Smooth muscle cell (in vitro differentiated cells): ENCODE measurements at regions not wholly inside any gene's neighbourhood (a gene's known extent, or its start where the extent isn't known, plus 50 kb on each side); places are given as distances from the start of the nearest gene placed in this dataset.

ENCODE experiments used
- DNase-seq: peaks from one replicate; lab custom pipeline; 2025; ENCODE audit not compliant: unreplicated experiment; lab: John Stamatoyannopoulos, UW
- H2AFZ ChIP-seq: fragments of 200-600 bp; sonication (generic); 2 replicates; pipeline ENCODE4 v1.6.0; 2016; ENCODE audit warnings: antibody characterized with exemption, low read depth, mild to moderate bottlenecking
- H3F3A ChIP-seq: fragments of 200-600 bp; sonication (generic); 2 replicates; pipeline ENCODE4 v1.6.0; 2017; ENCODE audit warnings: antibody characterized with exemption, low read depth
- H3K27ac ChIP-seq: fragments of 200-600 bp; sonication (generic); 2 replicates; pipeline ENCODE4 v1.5.1; 2016; ENCODE audit warnings: low read depth, mild to moderate bottlenecking
- H3K27me3 ChIP-seq: fragments of 200-600 bp; sonication (generic); 2 replicates; pipeline ENCODE4 v1.6.1; 2016; ENCODE audit warnings: low read depth, mild to moderate bottlenecking
- H3K36me3 ChIP-seq: fragments of 200-600 bp; sonication (generic); 2 replicates; pipeline ENCODE4 v1.5.1; 2016; ENCODE audit warnings: low read depth
- H3K4me1 ChIP-seq: fragments of 200-600 bp; sonication (generic); 2 replicates; pipeline ENCODE4 v1.5.1; 2016; ENCODE audit warnings: low read depth
- H3K4me2 ChIP-seq: fragments of 200-600 bp; sonication (generic); 2 replicates; pipeline ENCODE4 v1.6.0; 2016; ENCODE audit warnings: mild to moderate bottlenecking
- H3K4me3 ChIP-seq: fragments of 200-600 bp; sonication (generic); 2 replicates; pipeline ENCODE4 v1.5.1; 2016; ENCODE audit warnings: mild to moderate bottlenecking
- H3K79me2 ChIP-seq: fragments of 200-600 bp; sonication (generic); 2 replicates; pipeline ENCODE4 v1.6.0; 2016; ENCODE audit warnings: low read depth, mild to moderate bottlenecking
- H3K9ac ChIP-seq: fragments of 200-600 bp; sonication (generic); 2 replicates; pipeline ENCODE4 v1.6.0; 2016; ENCODE audit warnings: low read depth
- H3K9me3 ChIP-seq: fragments of 200-600 bp; sonication (generic); replicated peaks from 2 replicates; pipeline ENCODE4 v1.5.1; 2016; ENCODE audit warnings: low read depth
- H4K20me1 ChIP-seq: fragments of 200-600 bp; sonication (generic); 2 replicates; pipeline ENCODE4 v1.6.0; 2016; ENCODE audit warnings: low read depth
- WGBS: methylation state at CpG from one replicate; pipeline ENCODE4 v1.1.7; 2016; ENCODE audit warnings: low lambda C conversion rate; 5-methylcytosine and 5-hydroxymethylcytosine counted together
- TF ChIP-seq, protein P1 (sequence below): fragments of 200-600 bp; sonication (generic); IDR thresholded peaks from 2 replicates; pipeline ENCODE4 v1.5.1; 2017; ENCODE audit warnings: borderline replicate concordance, mild to moderate bottlenecking, antibody characterized with exemption; ENCODE audit not compliant: insufficient read depth, poor library complexity, severe bottlenecking

- peaks cover 3% of the 10 kb centered on the region for H3K4me1 ChIP-seq
Observed at GRCh38 chr3:106882297-106882696, 494.9 kb upstream of the CCDC54 start.

DNA sequence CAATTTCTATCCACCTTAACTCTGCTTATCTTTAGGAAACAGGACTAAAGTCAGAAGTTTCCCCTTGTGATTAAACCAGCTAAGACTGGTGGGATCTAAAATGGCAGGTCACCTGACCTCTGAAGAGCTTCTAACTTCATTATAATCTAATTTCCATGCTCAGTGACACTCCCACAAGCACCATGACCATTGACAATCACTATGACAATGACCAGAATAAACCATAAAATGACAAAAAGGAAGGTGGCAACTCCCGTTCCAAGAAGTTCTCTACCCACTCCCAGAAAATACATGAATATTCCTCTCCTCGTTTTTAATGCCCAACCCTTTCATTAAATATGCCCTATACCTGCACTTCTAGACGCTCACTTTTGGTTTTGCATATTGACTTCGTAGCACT lies 471.2 kb upstream of the CCDC54 start:
- Histone ChIP-seq H3K4me1 (no peaks in the 10 kb centered on the region), H3K4me3 (no peak overlapping the region), H3K4me2 (no peak overlapping the region), H3K9ac (no peak overlapping the region), H3K27me3 (no peaks in the 10 kb centered on the region), H3K79me2 (no peaks in the 10 kb centered on the region), H4K20me1 (no peaks in the 10 kb centered on the region), H3K27ac (no peak overlapping the region), H2AFZ (no peak overlapping the region), H3K36me3 (no peaks in the 10 kb centered on the region), H3K9me3 (no peaks in the 10 kb centered on the region), H3F3A (no peaks in the 10 kb centered on the region)
- DNase-seq, result no peak
- TF ChIP-seq, protein P1, sequence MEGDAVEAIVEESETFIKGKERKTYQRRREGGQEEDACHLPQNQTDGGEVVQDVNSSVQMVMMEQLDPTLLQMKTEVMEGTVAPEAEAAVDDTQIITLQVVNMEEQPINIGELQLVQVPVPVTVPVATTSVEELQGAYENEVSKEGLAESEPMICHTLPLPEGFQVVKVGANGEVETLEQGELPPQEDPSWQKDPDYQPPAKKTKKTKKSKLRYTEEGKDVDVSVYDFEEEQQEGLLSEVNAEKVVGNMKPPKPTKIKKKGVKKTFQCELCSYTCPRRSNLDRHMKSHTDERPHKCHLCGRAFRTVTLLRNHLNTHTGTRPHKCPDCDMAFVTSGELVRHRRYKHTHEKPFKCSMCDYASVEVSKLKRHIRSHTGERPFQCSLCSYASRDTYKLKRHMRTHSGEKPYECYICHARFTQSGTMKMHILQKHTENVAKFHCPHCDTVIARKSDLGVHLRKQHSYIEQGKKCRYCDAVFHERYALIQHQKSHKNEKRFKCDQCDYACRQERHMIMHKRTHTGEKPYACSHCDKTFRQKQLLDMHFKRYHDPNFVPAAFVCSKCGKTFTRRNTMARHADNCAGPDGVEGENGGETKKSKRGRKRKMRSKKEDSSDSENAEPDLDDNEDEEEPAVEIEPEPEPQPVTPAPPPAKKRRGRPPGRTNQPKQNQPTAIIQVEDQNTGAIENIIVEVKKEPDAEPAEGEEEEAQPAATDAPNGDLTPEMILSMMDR, result no peak
- WGBS, result 67% methylated on average over 4 of the region's 4 CpGs

More at GRCh38 chr3:106882297-106882696, 494.9 kb upstream of the CCDC54 start:
- no peak overlapping the region for H2AFZ ChIP-seq
- H3K4me3 ChIP-seq, result no peak overlapping the region
- TF ChIP-seq, protein P1, result no peak
- no peaks in the 10 kb centered on the region for H3K36me3 ChIP-seq
- no peak overlapping the region for H3K9ac ChIP-seq
- H4K20me1 ChIP-seq, result no peaks in the 10 kb centered on the region
- H3K79me2 ChIP-seq, result no peaks in the 10 kb centered on the region
- H3K27me3 ChIP-seq, result no peaks in the 10 kb centered on the region
- H3K27ac ChIP-seq, result no peak overlapping the region
- no peak overlapping the region for H3K4me2 ChIP-seq
- 84% methylated on average over 2 of the region's 2 CpGs for WGBS
- no peak for DNase-seq
- H3K9me3 ChIP-seq, result peaks cover 3% of the 10 kb centered on the region
- no peaks in the 10 kb centered on the region for H3F3A ChIP-seq

- no peaks in the 10 kb centered on the region for H4K20me1 ChIP-seq
- H2AFZ ChIP-seq, result no peak overlapping the region
- H3F3A ChIP-seq, result no peaks in the 10 kb centered on the region
- TF ChIP-seq, protein P1, result no peak
- WGBS, result 84% methylated on average over 10 of the region's 10 CpGs
- H3K79me2 ChIP-seq, result no peaks in the 10 kb centered on the region
- no peak for DNase-seq
- H3K27me3 ChIP-seq, result no peaks in the 10 kb centered on the region
- H3K9ac ChIP-seq, result no peak overlapping the region
- no peaks in the 10 kb centered on the region for H3K4me1 ChIP-seq
- no peak overlapping the region for H3K27ac ChIP-seq
- H3K9me3 ChIP-seq, result no peaks in the 10 kb centered on the region
- H3K4me3 ChIP-seq, result no peak overlapping the region
- no peak overlapping the region for H3K4me2 ChIP-seq
- no peaks in the 10 kb centered on the region for H3K36me3 ChIP-seq
Observed at GRCh38 chr3:106908181-106908938, 468.9 kb upstream of the CCDC54 start.
